ENCODE measurements at regions not wholly inside any gene's neighbourhood (a gene's known extent, or its start where the extent isn't known, plus 50 kb on each side); places are given as distances from the start of the nearest gene placed in this dataset. TPM values are rescaled to one million over a fixed set of nuclear protein-coding genes. Genes with fewer than 3 reads are reported as not detected.

Small RNA genes lying in the stretch of these regions (microRNA-seq; reads per million reads assigned to microRNA genes)
- gene MIR6072 (ENCODE audit: borderline microRNAs expressed, borderline replicate concordance) = not detected

Measured in activated CD4-positive, alpha-beta T cell treated with anti-CD3 and anti-CD28 coated beads, Interleukin-2, amount 10 ng/mL, durations not matched to agents 7 days and 5 days (primary cell).